MM.1S (cell line): ENCODE measurements at regions not wholly inside any gene's neighbourhood (a gene's known extent, or its start where the extent isn't known, plus 50 kb on each side); places are given as distances from the start of the nearest gene placed in this dataset.

Experiments used
- DNase-seq: peaks from one replicate; pipeline ENCODE4 v3.0.0-alpha.2; 2015
- H2AFZ ChIP-seq: fragments of 300-600 bp; sonication (generic); 2 replicates; pipeline ENCODE4 v1.6.0; 2016; ENCODE audit warnings: antibody characterized with exemption, low read length
- H3F3A ChIP-seq: fragments of 300-600 bp; sonication (generic); 2 replicates; pipeline ENCODE4 v1.6.1; 2016; ENCODE audit warnings: mild to moderate bottlenecking, antibody characterized with exemption, low read length, moderate library complexity, mixed read lengths; ENCODE audit not compliant: insufficient read depth
- H3K27ac ChIP-seq: fragments of 300-600 bp; sonication (generic); 2 replicates; pipeline ENCODE4 v1.5.1; 2016; ENCODE audit warnings: mild to moderate bottlenecking, low read length
- H3K27me3 ChIP-seq: fragments of 300-600 bp; sonication (generic); replicated peaks from 2 replicates; pipeline ENCODE4 v1.6.0; 2016; ENCODE audit warnings: low read length; ENCODE audit not compliant: insufficient read depth
- H3K36me3 ChIP-seq: fragments of 300-600 bp; sonication (generic); replicated peaks from 2 replicates; pipeline ENCODE4 v1.6.1; 2016; ENCODE audit warnings: mild to moderate bottlenecking, low read length, mixed read lengths; ENCODE audit not compliant: insufficient read depth
- H3K4me1 ChIP-seq: fragments of 300-600 bp; sonication (generic); 2 replicates; pipeline ENCODE4 v1.6.1; 2016; ENCODE audit warnings: low read length, mixed read lengths
- H3K4me2 ChIP-seq: fragments of 300-600 bp; sonication (generic); 2 replicates; pipeline ENCODE4 v1.6.0; 2016; ENCODE audit warnings: low read depth, low read length
- H3K4me3 ChIP-seq: fragments of 300-600 bp; sonication (generic); 2 replicates; pipeline ENCODE4 v1.5.1; 2016; ENCODE audit warnings: low read length, mixed read lengths
- H3K79me2 ChIP-seq: fragments of 300-600 bp; sonication (generic); 2 replicates; pipeline ENCODE4 v1.6.1; 2016; ENCODE audit warnings: mixed run types, low read length, mixed read lengths
- H3K9ac ChIP-seq: fragments of 300-600 bp; sonication (generic); 2 replicates; pipeline ENCODE4 v1.6.1; 2016; ENCODE audit warnings: low read length, mixed read lengths
- H3K9me2 ChIP-seq: fragments of 300-600 bp; sonication (generic); replicated peaks from 2 replicates; pipeline ENCODE4 v1.6.1; 2016; ENCODE audit warnings: mild to moderate bottlenecking, low read length, mixed read lengths; ENCODE audit not compliant: insufficient read depth
- H3K9me3 ChIP-seq: fragments of 300-600 bp; sonication (generic); replicated peaks from 2 replicates; pipeline ENCODE4 v1.6.1; 2016; ENCODE audit warnings: mild to moderate bottlenecking, low read length, mixed read lengths; ENCODE audit not compliant: insufficient read depth
- H4K20me1 ChIP-seq: fragments of 300-600 bp; sonication (generic); 2 replicates; pipeline ENCODE4 v1.6.1; 2016; ENCODE audit warnings: mild to moderate bottlenecking, low read length, moderate library complexity, mixed read lengths; ENCODE audit not compliant: insufficient read depth
- CTCF ChIP-seq: fragments of 300-600 bp; sonication (generic); IDR thresholded peaks from 2 replicates; pipeline ENCODE4 v1.5.1; 2016; ENCODE audit warnings: antibody characterized with exemption, low read length, mixed read lengths
- EZH2 ChIP-seq: fragments of 300-600 bp; sonication (generic); optimal IDR thresholded peaks from 2 replicates; pipeline ENCODE3; 2017; ENCODE audit warnings: low read depth, mild to moderate bottlenecking, antibody characterized with exemption, low read length, mixed read lengths
- EZH2phosphoT487 ChIP-seq: fragments of 300-600 bp; sonication (generic); IDR thresholded peaks from 2 replicates; pipeline ENCODE4 v1.6.1; 2018; ENCODE audit warnings: antibody characterized with exemption, low read length

DNA sequence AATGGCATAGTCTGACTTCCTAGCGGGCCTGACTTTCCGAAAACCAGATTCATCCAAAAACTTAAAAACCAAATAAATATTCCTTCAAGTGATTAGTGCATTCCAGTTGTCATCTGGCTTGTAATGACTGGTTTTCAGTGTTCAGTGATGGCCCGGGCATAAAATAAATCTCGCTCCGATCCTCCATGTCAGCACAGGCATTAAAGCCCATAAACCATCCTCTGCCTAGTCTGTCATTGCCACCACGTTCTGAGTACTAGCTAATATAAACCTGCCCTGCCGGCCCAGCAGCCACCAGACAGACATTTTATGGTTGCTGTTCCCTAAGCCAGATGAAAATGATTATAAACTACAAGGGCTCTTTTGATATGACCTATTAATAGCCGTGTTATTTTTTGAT lies 232.3 kb upstream of the GMDS start:
- Histone ChIP-seq H3K4me1 (no peaks in the 10 kb centered on the region), H3K27me3 (no peaks in the 10 kb centered on the region), H2AFZ (no peak overlapping the region), H3K4me3 (no peak overlapping the region), H3K9me2 (no peaks in the 10 kb centered on the region), H3F3A (no peaks in the 10 kb centered on the region), H4K20me1 (no peaks in the 10 kb centered on the region), H3K36me3 (no peaks in the 10 kb centered on the region), H3K4me2 (no peak overlapping the region), H3K9me3 (no peaks in the 10 kb centered on the region), H3K27ac (no peak overlapping the region), H3K79me2 (no peaks in the 10 kb centered on the region), H3K9ac (no peak overlapping the region)
- no peak for TF ChIP-seq EZH2
- no peak for TF ChIP-seq EZH2phosphoT487
- no peak for TF ChIP-seq CTCF
- DNase-seq: no peak

- no peaks in the 10 kb centered on the region for H3K4me1 ChIP-seq
- H3K36me3 ChIP-seq: no peaks in the 10 kb centered on the region
- H3K9me2 ChIP-seq: no peaks in the 10 kb centered on the region
- H3K27me3 ChIP-seq: no peaks in the 10 kb centered on the region
- no peak overlapping the region for H2AFZ ChIP-seq
- no peaks in the 10 kb centered on the region for H3K79me2 ChIP-seq
- no peak for DNase-seq
- no peak overlapping the region for H3K4me3 ChIP-seq
- no peaks in the 10 kb centered on the region for H3K9me3 ChIP-seq
- TF ChIP-seq CTCF (no peak), EZH2phosphoT487 (no peak), EZH2 (no peak)
- H3K9ac ChIP-seq: no peak overlapping the region
- H3F3A ChIP-seq: no peaks in the 10 kb centered on the region
- H3K27ac ChIP-seq: no peak overlapping the region
- no peaks in the 10 kb centered on the region for H4K20me1 ChIP-seq
- H3K4me2 ChIP-seq: no peak overlapping the region
Observed at GRCh38 chr6:2477250-2477649, 231.8 kb upstream of the GMDS start.

- no peaks in the 10 kb centered on the region for H3F3A ChIP-seq
- TF ChIP-seq CTCF (no peak), EZH2phosphoT487 (no peak), EZH2 (no peak)
- no peaks in the 10 kb centered on the region for H3K27me3 ChIP-seq
- no peak overlapping the region for H2AFZ ChIP-seq
- no peak overlapping the region for H3K27ac ChIP-seq
- no peaks in the 10 kb centered on the region for H3K9me3 ChIP-seq
- no peak overlapping the region for H3K4me2 ChIP-seq
- H3K9ac ChIP-seq: no peak overlapping the region
- H4K20me1 ChIP-seq: no peaks in the 10 kb centered on the region
- no peaks in the 10 kb centered on the region for H3K36me3 ChIP-seq
- H3K4me1 ChIP-seq: no peaks in the 10 kb centered on the region
- H3K4me3 ChIP-seq: no peak overlapping the region
- DNase-seq: no peak
- no peaks in the 10 kb centered on the region for H3K79me2 ChIP-seq
- no peaks in the 10 kb centered on the region for H3K9me2 ChIP-seq
Observed at GRCh38 chr6:2476376-2476775, 231.0 kb upstream of the GMDS start.

DNA sequence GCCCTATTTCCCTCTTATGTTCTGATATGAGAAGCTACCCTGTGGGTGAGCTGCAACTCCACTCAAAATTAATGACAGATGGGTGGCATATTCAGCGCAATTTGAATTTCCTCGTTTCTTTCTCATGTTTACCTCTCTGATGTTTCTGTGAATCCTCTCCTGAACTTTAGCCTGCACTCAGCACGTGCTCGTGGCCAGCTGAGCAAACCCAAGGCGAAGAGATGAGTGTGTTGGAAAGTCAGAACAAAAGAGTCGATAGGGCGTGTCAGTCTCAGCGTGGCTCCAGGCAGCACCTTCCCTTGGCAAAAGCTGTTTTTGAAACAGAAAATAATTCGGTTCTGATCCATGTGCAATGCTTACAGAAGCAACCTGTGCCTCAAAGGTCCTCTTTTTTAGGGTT lies 226.1 kb upstream of the GMDS start:
- Histone ChIP-seq H3K9me3 (no peaks in the 10 kb centered on the region), H4K20me1 (no peaks in the 10 kb centered on the region), H3K79me2 (no peaks in the 10 kb centered on the region), H3K4me1 (no peaks in the 10 kb centered on the region), H3K36me3 (no peaks in the 10 kb centered on the region), H3K4me3 (no peak overlapping the region), H3K9me2 (no peaks in the 10 kb centered on the region), H3K9ac (no peak overlapping the region), H2AFZ (no peak overlapping the region), H3K4me2 (no peak overlapping the region), H3F3A (no peaks in the 10 kb centered on the region), H3K27ac (no peak overlapping the region), H3K27me3 (no peaks in the 10 kb centered on the region)
- TF ChIP-seq EZH2phosphoT487: no peak
- no peak for TF ChIP-seq EZH2
- TF ChIP-seq CTCF: no peak
- DNase-seq: no peak
